CD4-positive, alpha-beta T cell treated with Interleukin-21 for 1 hour (primary cell): ENCODE measurements at regions not wholly inside any gene's neighbourhood (a gene's known extent, or its start where the extent isn't known, plus 50 kb on each side); places are given as distances from the start of the nearest gene placed in this dataset.
"Not testable (repeated sequence)": the region's sequence is repeated elsewhere in the genome, so short reads cannot be mapped to it uniquely, and the experiment has no call there.

Experiments
- DNase-seq: peaks from one replicate; pipeline ENCODE4 v3.0.0-alpha.2; 2020

- DNase-seq = no peak
Observed at GRCh38 chr4:64814616-64815015, 405.4 kb upstream of the TECRL start.

GRCh38 chr4:64807821-64808220, 398.6 kb upstream of the TECRL start:
- no peak for DNase-seq

GRCh38 chr4:64799751-64800150, 390.5 kb upstream of the TECRL start:
- no peak for DNase-seq

GRCh38 chr4:64798828-64799227, 389.6 kb upstream of the TECRL start:
- DNase-seq = not testable (repeated sequence)

- DNase-seq = no peak
Observed at GRCh38 chr4:64796581-64796980, 387.3 kb upstream of the TECRL start.

- DNase-seq = no peak
Observed at GRCh38 chr4:64784125-64784524, 374.9 kb upstream of the TECRL start.

- DNase-seq = no peak
Observed at GRCh38 chr4:64781737-64782326, 372.6 kb upstream of the TECRL start.

- DNase-seq = no peak
Observed at GRCh38 chr4:64780664-64781063, 371.4 kb upstream of the TECRL start.

GRCh38 chr4:64777286-64777685, 368.0 kb upstream of the TECRL start:
- DNase-seq = no peak

GRCh38 chr4:64776820-64777219, 367.6 kb upstream of the TECRL start:
- no peak for DNase-seq

- DNase-seq = no peak
Observed at GRCh38 chr4:64774626-64775025, 365.4 kb upstream of the TECRL start.

GRCh38 chr4:64771149-64771548, 361.9 kb upstream of the TECRL start:
- DNase-seq = no peak

GRCh38 chr4:64767547-64767946, 358.3 kb upstream of the TECRL start:
- no peak for DNase-seq

GRCh38 chr4:64766565-64766964, 357.3 kb upstream of the TECRL start:
- no peak for DNase-seq

- no peak for DNase-seq
Observed at GRCh38 chr4:64756016-64756415, 346.8 kb upstream of the TECRL start.

- no peak for DNase-seq
Observed at GRCh38 chr4:64747919-64748715, 338.9 kb upstream of the TECRL start.

GRCh38 chr4:64738240-64738639, 329.0 kb upstream of the TECRL start:
- DNase-seq = no peak

GRCh38 chr4:64737854-64738138, 328.5 kb upstream of the TECRL start:
- DNase-seq = not testable (repeated sequence)

- DNase-seq = no peak
Observed at GRCh38 chr4:64737026-64737853, 328.0 kb upstream of the TECRL start.

GRCh38 chr4:64729561-64729960, 320.3 kb upstream of the TECRL start:
- DNase-seq = no peak

GRCh38 chr4:64727960-64728359, 318.7 kb upstream of the TECRL start:
- no peak for DNase-seq

GRCh38 chr4:64727391-64727790, 318.1 kb upstream of the TECRL start:
- not testable (repeated sequence) for DNase-seq

GRCh38 chr4:64724689-64725088, 315.4 kb upstream of the TECRL start:
- DNase-seq = no peak

- no peak for DNase-seq
Observed at GRCh38 chr4:64721106-64721505, 311.9 kb upstream of the TECRL start.
